IMR-90 (cell line): ENCODE measurements at regions not wholly inside any gene's neighbourhood (a gene's known extent, or its start where the extent isn't known, plus 50 kb on each side); places are given as distances from the start of the nearest gene placed in this dataset.
A peak's percentile ranks its signal among the peaks of the same experiment; 100 is the strongest.

Experiments
- ATAC-seq: fragments of 200-7000 bp; cut with Tn5 transposase; 2 replicates; pipeline ENCODE4 v1.9.1; 2020; ENCODE audit warnings: low read depth, mild to moderate bottlenecking, moderate library complexity
- BruUV-seq: library from RNA; stranded (reverse); fragments of 400-500 nt; replicated peaks from 2 replicates; lab custom pipeline; 2021; lab: Mats Ljungman, UMichigan
- CTCF ChIA-PET: fragments of 300-600 bp; formaldehyde crosslinking; extraction: SDS; loops from one replicate; lab custom pipeline; 2021; ENCODE audit warnings: antibody characterized with exemption; lab: Yijun Ruan, JAX
- POLR2A ChIA-PET: fragments of 300-600 bp; sonication (Branson Sonifier 250); formaldehyde crosslinking; loops from one replicate; lab custom pipeline; 2022; ENCODE audit warnings: antibody characterized with exemption; ENCODE audit not compliant: unreplicated experiment; lab: Charles Lee
- DNase-seq: peaks from one replicate; pipeline ENCODE4 v3.0.0; 2013
- H2AFZ ChIP-seq: replicated peaks from 2 replicates; pipeline ENCODE3; 2013; ENCODE audit warnings: low read length, mild to moderate bottlenecking; ENCODE audit not compliant: poor library complexity
- H2AK5ac ChIP-seq: 2 replicates; pipeline ENCODE4 v1.6.1; 2013; ENCODE audit warnings: low read depth, low read length, inconsistent platforms
- H2AK9ac ChIP-seq: replicated peaks from 2 replicates; pipeline ENCODE3; 2013; ENCODE audit warnings: mild to moderate bottlenecking, low read depth, low read length, moderate library complexity; ENCODE audit not compliant: poor library complexity
- H2BK120ac ChIP-seq: 2 replicates; pipeline ENCODE4 v1.6.1; 2013; ENCODE audit warnings: low read depth, low read length, inconsistent platforms
- H2BK15ac ChIP-seq: 3 replicates; pipeline ENCODE4 v1.6.1; 2013; ENCODE audit warnings: low read depth, low read length, inconsistent platforms
- H2BK20ac ChIP-seq: 2 replicates; pipeline ENCODE4 v1.6.1; 2013; ENCODE audit warnings: low read depth, mild to moderate bottlenecking, inconsistent platforms, low read length, moderate library complexity
- H2BK5ac ChIP-seq: 2 replicates; pipeline ENCODE4 v1.6.1; 2013; ENCODE audit warnings: mild to moderate bottlenecking, low read depth, low read length, inconsistent platforms; ENCODE audit not compliant: poor library complexity, severe bottlenecking
- H3K14ac ChIP-seq: replicated peaks from 2 replicates; pipeline ENCODE4 v1.6.1; 2013; ENCODE audit warnings: low read depth, low read length, inconsistent platforms
- H3K18ac ChIP-seq: 2 replicates; pipeline ENCODE4 v1.6.1; 2013; ENCODE audit warnings: low read depth, low read length, control low read depth
- H3K23ac ChIP-seq: 2 replicates; pipeline ENCODE4 v1.6.1; 2013; ENCODE audit warnings: low read depth, low read length, inconsistent platforms
- H3K27ac ChIP-seq: 2 replicates; pipeline ENCODE4 v1.5.1; 2013; ENCODE audit warnings: mild to moderate bottlenecking, control low read depth, low read length; ENCODE audit not compliant: insufficient read depth
- H3K27me3 ChIP-seq: 2 replicates; pipeline ENCODE4 v1.6.1; 2013; ENCODE audit warnings: low read length; ENCODE audit not compliant: control insufficient read depth, insufficient read depth
- H3K36me3 ChIP-seq: 2 replicates; pipeline ENCODE4 v1.6.1; 2013; ENCODE audit warnings: low read length, mixed read lengths; ENCODE audit not compliant: control insufficient read depth, insufficient read depth
- H3K4ac ChIP-seq: 2 replicates; pipeline ENCODE4 v1.6.1; 2013; ENCODE audit warnings: low read depth, low read length, inconsistent platforms
- H3K4me1 ChIP-seq: 2 replicates; pipeline ENCODE4 v1.6.1; 2013; ENCODE audit warnings: low read length, mixed read lengths; ENCODE audit not compliant: control insufficient read depth, insufficient read depth
- H3K4me2 ChIP-seq: 2 replicates; pipeline ENCODE4 v1.6.1; 2013; ENCODE audit warnings: low read depth, mild to moderate bottlenecking, control low read depth, low read length, moderate library complexity
- H3K4me3 ChIP-seq: 2 replicates; pipeline ENCODE4 v1.5.1; 2013; ENCODE audit warnings: low read depth, mild to moderate bottlenecking, control low read depth, low read length, moderate library complexity; ENCODE audit not compliant: insufficient read depth
- H3K56ac ChIP-seq: 2 replicates; pipeline ENCODE4 v1.6.1; 2013; ENCODE audit warnings: low read length, inconsistent platforms; ENCODE audit not compliant: insufficient read depth; ENCODE audit errors: extremely low read depth
- H3K79me1 ChIP-seq, 2 experiments: 2 replicates each; pipeline ENCODE4 v1.6.1; 2013; ENCODE audit warnings: low read length in 2 of 2, inconsistent platforms in 1 of 2, low read depth in 1 of 2
- H3K9ac ChIP-seq: 2 replicates; pipeline ENCODE4 v1.6.1; 2013; ENCODE audit warnings: low read depth, low read length, control low read depth
- H3K9me1 ChIP-seq: 2 replicates; pipeline ENCODE4 v1.6.1; 2013; ENCODE audit warnings: low read length, inconsistent platforms; ENCODE audit not compliant: insufficient read depth
- H3K9me3 ChIP-seq: 2 replicates; pipeline ENCODE4 v1.6.1; 2013; ENCODE audit warnings: low read length; ENCODE audit not compliant: control insufficient read depth, insufficient read depth
- H4K20me1 ChIP-seq: 2 replicates; pipeline ENCODE4 v1.6.1; 2013; ENCODE audit warnings: low read length, inconsistent platforms; ENCODE audit not compliant: insufficient read depth
- H4K5ac ChIP-seq: 2 replicates; pipeline ENCODE4 v1.6.1; 2013; ENCODE audit warnings: mild to moderate bottlenecking, low read depth, low read length, control low read depth
- H4K8ac ChIP-seq, 2 experiments: 2 replicates each; pipeline ENCODE4 v1.6.1; 2013; ENCODE audit warnings: low read depth in 2 of 2, low read length in 2 of 2, control low read depth in 1 of 2, inconsistent platforms in 1 of 2
- H4K91ac ChIP-seq: 2 replicates; pipeline ENCODE4 v1.6.1; 2013; ENCODE audit warnings: low read depth, low read length, inconsistent platforms; ENCODE audit not compliant: insufficient read depth
- BHLHE40 ChIP-seq: fragments of 150-350 bp; IDR thresholded peaks from 2 replicates; pipeline ENCODE4 v1.6.1; 2016; ENCODE audit warnings: mild to moderate bottlenecking, low read depth, low read length
- CEBPB ChIP-seq: IDR thresholded peaks from 2 replicates; pipeline ENCODE4 v1.6.1; 2012; ENCODE audit warnings: low read depth, low read length, improper control_type of control experiment
- whole genome bisulfite sequencing, 2 experiments: methylation state at CpG; one replicate each; pipeline versions ENCODE4 v1.1.5 to v1.1.7; 2013; ENCODE audit warnings: missing lambda C conversion rate in 2 of 2; ENCODE audit not compliant: insufficient read length in 1 of 2; ENCODE audit errors: extremely low coverage in 2 of 2; 5-methylcytosine and 5-hydroxymethylcytosine counted together
- dilution Hi-C: fragments of 300-500 bp; cut with HindIII; formaldehyde crosslinking; loops from one replicate; pipeline ENCODE4 v1.14.3; 2018; ENCODE audit warnings: low sequenced_read_pairs; ENCODE audit not compliant: unreplicated experiment
- in situ Hi-C: fragments of 300-500 bp; cut with MboI; formaldehyde crosslinking; loops from 3 replicates; pipeline ENCODE4 v1.14.3; 2019; ENCODE audit warnings: low sequenced_read_pairs, inconsistent platforms, mixed read lengths
- intact Hi-C: fragments of 100-400 bp; cut with micrococcal nuclease; formaldehyde crosslinking; loops from 2 replicates; pipeline ENCODE4 v1.10.0; 2022

DNA sequence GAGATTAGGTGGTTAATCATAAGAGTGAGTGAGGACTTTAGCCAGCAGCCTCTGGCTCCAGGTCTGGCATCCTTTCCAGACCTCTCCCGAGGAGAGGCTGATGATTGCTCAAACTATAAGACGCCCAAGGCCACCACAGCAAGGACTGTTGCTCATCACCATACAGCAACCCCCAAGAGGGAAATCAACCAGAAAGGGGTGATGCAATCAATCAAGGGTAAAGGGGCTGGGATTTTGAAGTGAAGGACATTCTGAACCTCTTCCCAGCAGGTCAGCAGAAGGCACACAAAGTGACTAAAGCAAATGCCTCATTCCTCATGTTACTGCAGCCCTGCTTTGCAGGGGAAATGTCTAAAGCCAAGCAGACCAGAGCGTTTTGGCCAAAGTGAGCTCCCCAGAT, 247.3 kb upstream of the IGF1R start:
- no peaks in the 10 kb centered on the region for H3K4me1 ChIP-seq
- no TSS peak for BruUV-seq
- no peak overlapping the region for H4K8ac ChIP-seq
- no peak overlapping the region for H4K5ac ChIP-seq
- no peak overlapping the region for H2BK120ac ChIP-seq
- no peak overlapping the region for H3K4me3 ChIP-seq
- TF ChIP-seq BHLHE40 (no peak), CEBPB (0 out of 2 replicates have a peak, but pooled peaks have one; percentile 1)
- H3K4ac ChIP-seq, result no peak overlapping the region
- H2BK15ac ChIP-seq, result no peak overlapping the region
- POLR2A ChIA-PET, result no interaction called here
- no peak overlapping the region for H2AFZ ChIP-seq
- DNase-seq, result no peak
- no peak overlapping the region for H3K9ac ChIP-seq
- no peaks in the 10 kb centered on the region for H3K36me3 ChIP-seq
- intact Hi-C loops, result no loop called here
- H4K91ac ChIP-seq, result no peak overlapping the region
- no peak for ATAC-seq
- in situ Hi-C loops, result no loop called here
- no peak overlapping the region for H3K23ac ChIP-seq
- CTCF ChIA-PET, result no interaction called here
- no peak overlapping the region for H3K4me2 ChIP-seq
- H2BK20ac ChIP-seq, result no peak overlapping the region
- H2AK5ac ChIP-seq, result no peak overlapping the region
- no CpG with 5 or more reads among the region's 3 CpGs for WGBS, 2 experiments
- dilution Hi-C loops, result no loop called here
- no peaks in the 10 kb centered on the region for H3K79me1 ChIP-seq
- H3K27me3 ChIP-seq, result no peaks in the 10 kb centered on the region
- no peak overlapping the region for H3K14ac ChIP-seq
- H3K18ac ChIP-seq, result no peak overlapping the region
- no peaks in the 10 kb centered on the region for H4K20me1 ChIP-seq
- H3K9me3 ChIP-seq, result no peaks in the 10 kb centered on the region
- no peaks in the 10 kb centered on the region for H3K9me1 ChIP-seq
- no peak overlapping the region for H2AK9ac ChIP-seq
- no peak overlapping the region for H2BK5ac ChIP-seq
- H3K56ac ChIP-seq, result no peak overlapping the region
- no peak overlapping the region for H3K27ac ChIP-seq
